ENCODE measurements at regions not wholly inside any gene's neighbourhood (a gene's known extent, or its start where the extent isn't known, plus 50 kb on each side); places are given as distances from the start of the nearest gene placed in this dataset.
A peak's percentile ranks its signal among the peaks of the same experiment; 100 is the strongest.

GRCh38 chr3:101928890-101929289 lies 79.6 kb downstream of the NFKBIZ start (continued):
- no peak for TF ChIP-seq REST (IDR thresholded peaks at IDR 0.05; ENCODE audit: low read depth, low read length)
- TF ChIP-seq TCF12 (IDR thresholded peaks at IDR 0.05), result peak; percentile 84
- no peak for TF ChIP-seq TAF1 (IDR thresholded peaks at IDR 0.05; ENCODE audit: borderline replicate concordance, low read depth, low read length)
- TF ChIP-seq CTCF (IDR thresholded peaks at IDR 0.05), result no peak
- no peak for TF ChIP-seq EZH2phosphoT487 (IDR thresholded peaks at IDR 0.05; ENCODE audit: borderline replicate concordance, low read depth)

- no peaks in the 10 kb centered on the region for H3K36me3 ChIP-seq (replicated peaks in 1 of 2; ENCODE audit: control insufficient read depth in 1 of 2, insufficient read depth in 2 of 2, low read length in 1 of 2)
- DNase-seq, result no peak
- no peaks in the 10 kb centered on the region for H3K9me2 ChIP-seq
- no peak overlapping the region for H3K4me2 ChIP-seq
- H3K4me3 ChIP-seq (ENCODE audit: low read depth in 2 of 2, low read length in 1 of 2), result no peak overlapping the region
- WGBS (ENCODE audit: low lambda C conversion rate), result 100% methylated on average over 1 of the region's 1 CpG
- H3K27ac ChIP-seq (ENCODE audit: low read depth in 2 of 2, low read length in 1 of 2), result no peak overlapping the region
- no peaks in the 10 kb centered on the region for H3K79me2 ChIP-seq (ENCODE audit: insufficient read depth)
- H4K20me1 ChIP-seq (ENCODE audit: insufficient read depth), result no peaks in the 10 kb centered on the region
- TF ChIP-seq TAF1 (IDR thresholded peaks at IDR 0.05; ENCODE audit: borderline replicate concordance, low read depth, low read length), result no peak
- no peak for TF ChIP-seq ZBTB33 (IDR thresholded peaks at IDR 0.05; ENCODE audit: borderline replicate concordance, low read depth)
- TF ChIP-seq FOXM1 (IDR thresholded peaks at IDR 0.05; ENCODE audit: low read depth), result no peak
- no peak for TF ChIP-seq GABPA (IDR thresholded peaks at IDR 0.05; ENCODE audit: low read depth)
- TF ChIP-seq SIN3A (IDR thresholded peaks at IDR 0.05; ENCODE audit: borderline replicate concordance, low read depth, low read length), result no peak
- TF ChIP-seq MXI1 (IDR thresholded peaks at IDR 0.05; ENCODE audit: low read depth, low read length), result no peak
- no peak for TF ChIP-seq RCOR1 (IDR thresholded peaks at IDR 0.05; ENCODE audit: low read length)
- POLR2A ChIA-PET, result no interaction called here
- peaks cover 0 to 27% of the 10 kb centered on the region in 2 experiments; a peak in 2 of 4 replicates for H3K4me1 ChIP-seq (ENCODE audit: control insufficient read depth in 1 of 2, insufficient read depth in 2 of 2, low read depth in 1 of 2, low read length in 1 of 2)
- H3K27me3 ChIP-seq (ENCODE audit: insufficient read depth), result no peaks in the 10 kb centered on the region
- H3K9me3 ChIP-seq, result no peaks in the 10 kb centered on the region
- H2AFZ ChIP-seq (ENCODE audit: low read depth), result no peak overlapping the region
- CTCF ChIA-PET, result interaction anchor here (0.6 kb wide), 1 partner anchor 122 kb away, joined by 3 read pairs; no protein-coding TSS in a partner anchor
- no peak overlapping the region for H3K9ac ChIP-seq
- peaks cover 26% of the 10 kb centered on the region for H3F3A ChIP-seq (replicated peaks; ENCODE audit: insufficient read depth)
Measured at GRCh38 chr3:101931081-101931480, 81.8 kb downstream of the NFKBIZ start.
